A549 (cell line): ENCODE measurements at regions not wholly inside any gene's neighbourhood (a gene's known extent, or its start where the extent isn't known, plus 50 kb on each side); places are given as distances from the start of the nearest gene placed in this dataset.

ENCODE experiments used
- ATAC-seq, 2 experiments: fragments of 200-7000 bp in 1 of 2; fragments of >200 bp in 1 of 2; cut with Nextera tagmentation in 1 of 2; cut with Tn5 transposase in 1 of 2; 3 replicates each; pipeline versions ENCODE4 v1.8.0 to v1.9.1; 2018 to 2020; ENCODE audit warnings: mild to moderate bottlenecking in 1 of 2, moderate library complexity in 1 of 2
- CTCF ChIA-PET: fragments of 300-600 bp; sonication (Branson Sonifier 250); formaldehyde crosslinking; extraction: SDS; loops from one replicate; lab custom pipeline; 2021; ENCODE audit warnings: antibody characterized with exemption, inconsistent platforms; lab: Yijun Ruan, JAX
- POLR2A ChIA-PET: fragments of 350-600 bp; formaldehyde crosslinking; extraction: SDS; loops from one replicate; lab custom pipeline; 2021; ENCODE audit warnings: antibody characterized with exemption, inconsistent platforms; lab: Yijun Ruan, JAX
- DNase-seq, 2 experiments: peaks; one replicate each; pipeline versions ENCODE4 v3.0.0 to v3.0.0-alpha.2; 2011 to 2016; ENCODE audit warnings: low read depth in 1 of 2, low spot score in 1 of 2
- FAIRE-seq: peaks from 2 replicates; lab custom pipeline; 2011; peaks lifted over from hg19 to GRCh38; lab: Jason Lieb, UNC
- H3K27ac ChIP-seq, 2 experiments: fragments of >200 bp; sonication (Bioruptor Twin); formaldehyde crosslinking; 3 replicates each; pipeline ENCODE4 v1.5.1; 2016 to 2017
- H3K4me1 ChIP-seq: fragments of >200 bp; sonication (Bioruptor Twin); formaldehyde crosslinking; 3 replicates; pipeline ENCODE4 v1.6.1; 2016
- H3K4me2 ChIP-seq: fragments of >200 bp; sonication (Bioruptor Twin); formaldehyde crosslinking; 3 replicates; pipeline ENCODE4 v1.6.1; 2016
- H3K4me3 ChIP-seq: fragments of >200 bp; sonication (Bioruptor Twin); formaldehyde crosslinking; 3 replicates; pipeline ENCODE4 v1.5.1; 2016
- H3K9me3 ChIP-seq: fragments of >200 bp; sonication (Bioruptor Twin); formaldehyde crosslinking; 3 replicates; pipeline ENCODE4 v1.6.1; 2016
- BHLHE40 ChIP-seq: IDR thresholded peaks from 2 replicates; pipeline ENCODE4 v1.6.1; 2012; ENCODE audit warnings: low read depth, low read length, inconsistent platforms
- CBX8 ChIP-seq: fragments of 200-600 bp; sonication (generic); IDR thresholded peaks from 2 replicates; pipeline ENCODE4 v1.6.1; 2016
- CEBPB ChIP-seq, 2 experiments: fragments of >200 bp in 1 of 2; sonication (Bioruptor Twin) in 1 of 2; formaldehyde crosslinking in 1 of 2; IDR thresholded peaks; 2 replicates each; pipeline ENCODE4 v1.6.1; 2012 to 2016
- CTCF ChIP-seq: fragments of >200 bp; sonication (Bioruptor Twin); formaldehyde crosslinking; IDR thresholded peaks from 3 replicates; pipeline ENCODE4 v1.5.1; 2016
- EP300 ChIP-seq, 2 experiments: fragments of >200 bp; sonication (Bioruptor Twin); formaldehyde crosslinking; IDR thresholded peaks; 2 replicates in 1 of 2; 3 replicates in 1 of 2; pipeline ENCODE4 v1.6.1; 2016 to 2017
- FOSL2 ChIP-seq, 2 experiments: fragments of 450-650 bp in 1 of 2; fragments of >200 bp in 1 of 2; sonication (Bioruptor Twin) in 1 of 2; formaldehyde crosslinking; IDR thresholded peaks; 2 replicates each; pipeline versions ENCODE4 v1.5.0 to v1.6.1; 2016 to 2020; ENCODE audit warnings: mild to moderate bottlenecking in 1 of 2, moderate library complexity in 1 of 2
- GATA3 ChIP-seq: IDR thresholded peaks from 2 replicates; pipeline ENCODE4 v1.6.1; 2012; ENCODE audit warnings: borderline replicate concordance
- HOXA7 ChIP-seq: fragments of 250-450 bp; sonication (Bioruptor Pico); IDR thresholded peaks from 2 replicates; pipeline ENCODE4 v1.5.0; 2020; ENCODE audit warnings: mild to moderate bottlenecking, moderate library complexity
- JUN ChIP-seq, 2 experiments: fragments of >200 bp; sonication (Bioruptor Twin); formaldehyde crosslinking; IDR thresholded peaks; 2 replicates in 1 of 2; 3 replicates in 1 of 2; pipeline ENCODE4 v1.6.1; 2016 to 2017
- JUNB ChIP-seq: fragments of >200 bp; sonication (Bioruptor Twin); formaldehyde crosslinking; IDR thresholded peaks from 2 replicates; pipeline ENCODE4 v1.6.1; 2016
- KDM5A ChIP-seq: fragments of 200-600 bp; sonication (generic); IDR thresholded peaks from 2 replicates; pipeline ENCODE4 v1.6.1; 2016; ENCODE audit warnings: antibody characterized with exemption, mild to moderate bottlenecking
- MAFK ChIP-seq: fragments of 450-650 bp; IDR thresholded peaks from 2 replicates; pipeline ENCODE4 v1.6.1; 2014; ENCODE audit not compliant: partially characterized antibody
- MYC ChIP-seq: IDR thresholded peaks from 2 replicates; pipeline ENCODE4 v1.6.1; 2012; ENCODE audit warnings: mild to moderate bottlenecking, inconsistent platforms, low read length, improper control_type of control experiment, borderline replicate concordance
- NFE2L2 ChIP-seq: fragments of 150-350 bp; conservative IDR thresholded peaks from 2 replicates; pipeline ENCODE4 v1.6.1; 2014; ENCODE audit warnings: low read length
- RAD21 ChIP-seq, 2 experiments: fragments of >200 bp in 1 of 2; sonication (Bioruptor Twin) in 1 of 2; formaldehyde crosslinking in 1 of 2; IDR thresholded peaks in 1 of 2; conservative IDR thresholded peaks in 1 of 2; 2 replicates in 1 of 2; 3 replicates in 1 of 2; pipeline ENCODE4 v1.6.1; 2012 to 2018; ENCODE audit warnings: inconsistent platforms in 1 of 2
- SMC3 ChIP-seq: fragments of >200 bp; sonication (Bioruptor Twin); formaldehyde crosslinking; IDR thresholded peaks from 3 replicates; pipeline ENCODE4 v1.6.1; 2018; ENCODE audit warnings: inconsistent platforms
- WGBS: methylation state at CpG from one replicate; pipeline ENCODE4 v1.1.6; 2017; ENCODE audit errors: missing lambda C conversion rate; 5-methylcytosine and 5-hydroxymethylcytosine counted together
- TF ChIP-seq, protein P1 (sequence below): IDR thresholded peaks from 2 replicates; pipeline ENCODE4 v1.6.1; 2012

DNA sequence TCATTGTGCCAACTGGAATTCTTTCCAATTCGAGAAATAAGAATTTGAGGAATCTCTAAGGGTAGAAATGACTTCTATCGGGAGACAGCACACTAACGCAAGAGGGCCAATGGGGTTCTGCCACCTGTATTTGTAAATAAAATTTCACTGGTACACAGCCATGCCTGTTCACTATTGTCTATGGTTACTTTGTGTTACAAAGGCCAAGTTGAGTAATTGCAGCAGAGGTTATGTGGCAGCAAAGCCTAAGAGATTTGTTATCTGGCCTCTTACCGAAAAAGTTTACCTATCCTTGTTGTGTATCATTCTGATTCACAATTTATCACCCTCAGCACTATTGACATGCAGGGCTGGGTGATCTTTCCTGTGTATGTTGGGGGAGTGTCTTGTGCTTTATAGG, 278.0 kb downstream of the KLF5 start:
- no peak for TF ChIP-seq HOXA7 (CRISPR knock-in tag)
- TF ChIP-seq KDM5A: no peak
- TF ChIP-seq FOSL2 (IDR thresholded peaks at IDR 0.05): no peak
- peak; percentile 55; the same call in 1 of the 2 replicates for TF ChIP-seq FOSL2 (CRISPR knock-in tag; IDR thresholded peaks at IDR 0.05)
- TF ChIP-seq, protein P1, sequence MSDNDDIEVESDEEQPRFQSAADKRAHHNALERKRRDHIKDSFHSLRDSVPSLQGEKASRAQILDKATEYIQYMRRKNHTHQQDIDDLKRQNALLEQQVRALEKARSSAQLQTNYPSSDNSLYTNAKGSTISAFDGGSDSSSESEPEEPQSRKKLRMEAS: peak; percentile 43; the same call in 1 of the 2 replicates
- TF ChIP-seq GATA3: peak; percentile 50; the same call in 1 of the 2 replicates
- TF ChIP-seq MAFK: peak; percentile 68
- TF ChIP-seq CEBPB (IDR thresholded peaks at IDR 0.05): peak in 1 of 2 experiments; percentile 67; a peak in 1 of 4 replicates
- TF ChIP-seq BHLHE40: no peak
- TF ChIP-seq NFE2L2: no peak
- Histone ChIP-seq H3K4me2 (peak overlapping the region; percentile 71), H3K4me1 (peaks cover 52% of the 10 kb centered on the region), H3K9me3 (no peaks in the 10 kb centered on the region), H3K27ac (peak overlapping the region; percentile 87 to 92), H3K4me3 (no peak overlapping the region)
- ATAC-seq: peak; percentile 70 to 82
- peak in 1 of 2 experiments; percentile 79 for DNase-seq
- no peak for FAIRE-seq
- 5% methylated on average over 4 of the region's 4 CpGs for WGBS
- CTCF ChIA-PET: no interaction called here
- POLR2A ChIA-PET: no interaction called here

DNA sequence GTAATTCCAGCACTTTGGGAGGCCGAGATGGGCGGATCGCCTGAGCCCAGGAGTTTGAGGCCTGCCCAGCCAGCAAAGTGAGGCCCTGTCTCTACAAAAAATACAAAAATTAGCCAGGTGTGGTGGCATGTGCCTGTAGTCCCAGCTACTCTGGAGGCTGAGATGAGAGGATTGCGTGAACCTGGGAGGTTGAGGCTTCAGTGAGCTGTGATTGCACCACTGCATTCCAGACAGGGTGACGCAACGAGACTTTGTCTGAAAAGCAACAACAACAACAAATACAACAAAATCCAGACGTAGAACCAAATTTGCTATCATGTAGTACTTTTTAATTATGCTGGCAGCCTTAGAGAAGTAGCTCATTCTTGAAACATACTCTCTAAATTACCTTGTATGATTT, 277.1 kb downstream of the KLF5 start:
- no peak for FAIRE-seq
- peak overlapping the region; percentile 87 to 92 for H3K27ac ChIP-seq

DNA sequence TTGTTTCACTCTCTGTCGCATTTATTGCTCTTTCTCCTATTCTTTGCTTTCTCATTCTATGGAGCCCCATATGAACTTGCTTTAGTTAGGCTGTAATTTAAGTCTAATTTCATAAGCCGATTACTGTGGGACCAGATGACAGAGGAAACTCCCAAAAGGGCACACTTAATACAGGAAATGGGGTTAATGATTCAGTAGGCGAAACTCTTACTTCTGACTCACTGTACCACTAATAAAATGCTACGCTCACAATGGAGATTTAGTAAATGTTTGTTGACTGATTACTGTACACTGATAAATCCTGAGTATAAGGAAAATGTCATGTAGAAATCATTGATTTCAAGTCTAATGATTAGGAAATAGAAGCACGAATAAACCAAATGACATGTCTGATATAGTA, 276.4 kb downstream of the KLF5 start:
- peaks cover 45% of the 10 kb centered on the region for H3K4me1 ChIP-seq
- H3K4me3 ChIP-seq: no peak overlapping the region
- CTCF ChIA-PET: no interaction called here
- ATAC-seq: peak; percentile 69 to 75
- peak overlapping the region; percentile 87 to 92 for H3K27ac ChIP-seq
- WGBS: 3% methylated on average over 5 of the region's 5 CpGs
- peak overlapping the region; percentile 71 for H3K4me2 ChIP-seq
- POLR2A ChIA-PET: no interaction called here
- H3K9me3 ChIP-seq: no peaks in the 10 kb centered on the region
- no peak for FAIRE-seq
- no peak for TF ChIP-seq RAD21 (conservative IDR thresholded peaks at IDR 0.05 in 1 of 2, IDR thresholded peaks at IDR 0.05 in 1 of 2)
- no peak for TF ChIP-seq NFE2L2
- peak; percentile 13 to 44; a peak in 1 of 4 replicates for TF ChIP-seq CEBPB (IDR thresholded peaks at IDR 0.05)
- 0 out of 5 replicates have a peak, but pooled peaks of 1 of the 2 experiments have one; percentile 19 for TF ChIP-seq JUN (IDR thresholded peaks at IDR 0.05)
- 0 out of 5 replicates have a peak, but pooled peaks of 1 of the 2 experiments have one; percentile 42 for TF ChIP-seq EP300 (IDR thresholded peaks at IDR 0.05)
- TF ChIP-seq FOSL2 (IDR thresholded peaks at IDR 0.05): peak; percentile 47
- peak; percentile 88 for TF ChIP-seq FOSL2 (CRISPR knock-in tag; IDR thresholded peaks at IDR 0.05)
- TF ChIP-seq CTCF: no peak
- TF ChIP-seq GATA3: peak; percentile 85
- TF ChIP-seq BHLHE40: no peak
- TF ChIP-seq JUNB: peak; percentile 62
- peak; percentile 45 to 79 for DNase-seq

More for the DNA sequence above, 277.1 kb downstream of the KLF5 start:
- ChIA-PET CTCF (no interaction called here), POLR2A (no interaction called here)
- Histone ChIP-seq H3K4me1 (peaks cover 45% of the 10 kb centered on the region), H3K9me3 (no peaks in the 10 kb centered on the region), H3K4me2 (peak overlapping the region; percentile 71), H3K4me3 (no peak overlapping the region)
- 75% methylated on average over 7 of the region's 7 CpGs for WGBS
- peak in 1 of 2 experiments; percentile 28 for DNase-seq
- TF ChIP-seq CEBPB (IDR thresholded peaks at IDR 0.05) (peak; percentile 35 to 82; a peak in 3 of 4 replicates), SMC3 (no peak), JUN (IDR thresholded peaks at IDR 0.05) (0 out of 5 replicates have a peak, but pooled peaks of 1 of the 2 experiments have one; percentile 9)
- ATAC-seq: no peak

- Histone ChIP-seq H3K27ac (peak overlapping the region; percentile 87 to 92), H3K4me3 (no peak overlapping the region), H3K9me3 (no peaks in the 10 kb centered on the region), H3K4me1 (peaks cover 45% of the 10 kb centered on the region), H3K4me2 (peak overlapping the region; percentile 71)
- POLR2A ChIA-PET: no interaction called here
- FAIRE-seq (no peak), ATAC-seq (peak in 1 of 2 experiments; percentile 52; a peak in 4 of 6 replicates), DNase-seq (peak in 1 of 2 experiments; percentile 25)
- CTCF ChIA-PET: no interaction called here
- 38% methylated on average over 4 of the region's 4 CpGs for WGBS
- TF ChIP-seq MAFK (peak; percentile 97), NFE2L2 (peak; percentile 79), MYC (no peak), CBX8 (no peak)
Observed at GRCh38 chr13:73334445-73334844, 275.6 kb downstream of the KLF5 start.
